ENCODE measurements at regions not wholly inside any gene's neighbourhood (a gene's known extent, or its start where the extent isn't known, plus 50 kb on each side); places are given as distances from the start of the nearest gene placed in this dataset.

GRCh38 chr2:52269696-52270485 lies 1238.0 kb upstream of the NRXN1 start:
- no peak for ATAC-seq
- ChIA-PET POLR2A (no interaction called here), CTCF (no interaction called here)
- Histone ChIP-seq H3K27ac (no peak overlapping the region), H3K9me3 (peaks cover 5% of the 10 kb centered on the region; the same call in 2 of the 3 replicates), H3K4me3 (no peak overlapping the region), H3K4me2 (no peak overlapping the region), H3K4me1 (no peaks in the 10 kb centered on the region)
- TF ChIP-seq GATA3 (IDR thresholded peaks at IDR 0.05; ENCODE audit: borderline replicate concordance) (no peak), MAFK (IDR thresholded peaks at IDR 0.05; ENCODE audit: partially characterized antibody) (no peak), EHMT2 (IDR thresholded peaks at IDR 0.05; ENCODE audit: low read depth) (no peak), HOXB13 (CRISPR knock-in tag; IDR thresholded peaks at IDR 0.05; ENCODE audit: low read depth) (no peak), RNF2 (IDR thresholded peaks at IDR 0.05; ENCODE audit: borderline replicate concordance, low read depth) (no peak), USF2 (IDR thresholded peaks at IDR 0.05) (no peak), HES2 (IDR thresholded peaks at IDR 0.05) (no peak), CTCF (IDR thresholded peaks at IDR 0.05) (no peak), FOXS1 (CRISPR knock-in tag; IDR thresholded peaks at IDR 0.05) (no peak), TFCP2L1 (CRISPR knock-in tag; IDR thresholded peaks at IDR 0.05) (no peak), MAZ (IDR thresholded peaks at IDR 0.05; ENCODE audit: borderline replicate concordance, low read depth, low read length) (no peak), KDM1A (IDR thresholded peaks at IDR 0.05; ENCODE audit: low read depth) (no peak), EHF (CRISPR knock-in tag; IDR thresholded peaks at IDR 0.05) (no peak), SMC3 (IDR thresholded peaks at IDR 0.05) (no peak), E2F6 (IDR thresholded peaks at IDR 0.05; ENCODE audit: borderline replicate concordance, low read depth) (no peak), ESRRA (IDR thresholded peaks at IDR 0.05; ENCODE audit: borderline replicate concordance, low read length) (no peak), ATOH8 (CRISPR knock-in tag; IDR thresholded peaks at IDR 0.05; ENCODE audit: low read depth) (no peak), FOSB (CRISPR knock-in tag; IDR thresholded peaks at IDR 0.05) (no peak)
- no peak for FAIRE-seq
- DNase-seq (ENCODE audit: low read depth in 1 of 2, low spot score in 1 of 2), result no peak
- WGBS (ENCODE audit: missing lambda C conversion rate), result 24% methylated on average over 3 of the region's 3 CpGs

- no peak overlapping the region for H3K4me2 ChIP-seq
- no peak overlapping the region for H3K4me3 ChIP-seq
- ATAC-seq (no peak), DNase-seq (ENCODE audit: low read depth in 1 of 2, low spot score in 1 of 2) (no peak), FAIRE-seq (no peak)
- H3K27ac ChIP-seq, result no peak overlapping the region
- no peak for TF ChIP-seq HOXA7 (CRISPR knock-in tag; IDR thresholded peaks at IDR 0.05)
- ChIA-PET CTCF (no interaction called here), POLR2A (no interaction called here)
- peaks cover 6% of the 10 kb centered on the region; the same call in 1 of the 3 replicates for H3K9me3 ChIP-seq
- no peaks in the 10 kb centered on the region for H3K4me1 ChIP-seq
- WGBS (ENCODE audit: missing lambda C conversion rate), result 48% methylated on average over 2 of the region's 2 CpGs
Measured at GRCh38 chr2:52264911-52265310, 1233.0 kb upstream of the NRXN1 start.

GRCh38 chr2:52264488-52264887 lies 1232.6 kb upstream of the NRXN1 start:
- Histone ChIP-seq H3K27ac (no peak overlapping the region), H3K4me1 (no peaks in the 10 kb centered on the region), H3K4me3 (no peak overlapping the region), H3K9me3 (peaks cover 6% of the 10 kb centered on the region; the same call in 1 of the 3 replicates), H3K4me2 (no peak overlapping the region)
- DNase-seq (ENCODE audit: low read depth in 1 of 2, low spot score in 1 of 2), result no peak
- no peak for ATAC-seq
- ChIA-PET POLR2A (no interaction called here), CTCF (no interaction called here)
- 35% methylated on average over 3 of the region's 3 CpGs for WGBS (ENCODE audit: missing lambda C conversion rate)
- no peak for FAIRE-seq
- TF ChIP-seq FOSL2 (IDR thresholded peaks at IDR 0.05) (no peak), FOSL2 (CRISPR knock-in tag; IDR thresholded peaks at IDR 0.05) (no peak), RAD21 (conservative IDR thresholded peaks at IDR 0.05 in 1 of 2, IDR thresholded peaks at IDR 0.05 in 1 of 2) (no peak), RNF2 (IDR thresholded peaks at IDR 0.05; ENCODE audit: borderline replicate concordance, low read depth) (no peak), ZSCAN20 (CRISPR knock-in tag; IDR thresholded peaks at IDR 0.05) (no peak), JUNB (IDR thresholded peaks at IDR 0.05) (no peak), ZFP36 (IDR thresholded peaks at IDR 0.05; ENCODE audit: borderline replicate concordance, partially characterized antibody) (no peak), HOXA7 (CRISPR knock-in tag; IDR thresholded peaks at IDR 0.05) (no peak), PHF8 (IDR thresholded peaks at IDR 0.05; ENCODE audit: borderline replicate concordance, low read depth) (no peak), TP53 (CRISPR knock-in tag; IDR thresholded peaks at IDR 0.05) (no peak), POLR2A (IDR thresholded peaks at IDR 0.05; ENCODE audit: low read length) (no peak), KDM1A (IDR thresholded peaks at IDR 0.05; ENCODE audit: low read depth) (no peak), CEBPB (IDR thresholded peaks at IDR 0.05) (no peak), JUN (IDR thresholded peaks at IDR 0.05) (no peak)

Data from A549 (cell line).